Suprapubic skin (tissue), 3 donors: ENCODE measurements at regions not wholly inside any gene's neighbourhood (a gene's known extent, or its start where the extent isn't known, plus 50 kb on each side); places are given as distances from the start of the nearest gene placed in this dataset.

ENCODE experiments used
- CTCF ChIP-seq, 2 donors: fragments of 200-600 bp in 1 of 2; fragments of 450-650 bp in 1 of 2; sonication (generic) in 1 of 2; IDR thresholded peaks; one replicate each; pipeline ENCODE4 v1.5.1; 2016 to 2019; ENCODE audit warnings: antibody characterized with exemption in 2 of 2, mild to moderate bottlenecking in 1 of 2, moderate library complexity in 1 of 2
- POLR2A ChIP-seq, 2 donors: fragments of 450-650 bp; IDR thresholded peaks; one replicate each; pipeline ENCODE4 v1.6.1; 2017; ENCODE audit warnings: antibody characterized with exemption in 2 of 2, mild to moderate bottlenecking in 2 of 2, moderate library complexity in 2 of 2

GRCh38 chr12:66804563-66804974, 125.7 kb upstream of the GRIP1 start:
- TF ChIP-seq CTCF (IDR thresholded peaks at IDR 0.05) (no peak), POLR2A (IDR thresholded peaks at IDR 0.05) (no peak)
